ENCODE measurements at regions not wholly inside any gene's neighbourhood (a gene's known extent, or its start where the extent isn't known, plus 50 kb on each side); places are given as distances from the start of the nearest gene placed in this dataset.

DNA sequence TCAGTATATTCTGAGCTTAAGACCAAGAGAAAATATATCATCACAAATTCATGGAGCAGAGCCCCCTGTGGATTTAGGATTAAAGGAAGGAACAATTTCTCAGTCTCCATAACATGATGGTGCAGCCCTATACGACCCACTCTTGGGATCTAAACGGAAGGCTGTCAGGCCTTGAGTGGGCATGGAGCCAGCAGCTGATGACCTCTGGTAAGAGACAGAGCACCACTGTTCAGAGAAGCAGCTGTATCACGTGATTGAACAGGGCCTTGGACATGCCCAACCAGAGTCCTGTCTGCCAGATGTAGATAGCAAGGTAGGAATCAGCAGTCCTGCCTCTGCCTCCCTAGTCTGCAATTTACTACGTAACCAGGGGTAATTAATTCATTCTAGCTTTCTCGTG is 259.4 kb upstream of the POU3F2 start:
- no peak for DNase-seq

DNA sequence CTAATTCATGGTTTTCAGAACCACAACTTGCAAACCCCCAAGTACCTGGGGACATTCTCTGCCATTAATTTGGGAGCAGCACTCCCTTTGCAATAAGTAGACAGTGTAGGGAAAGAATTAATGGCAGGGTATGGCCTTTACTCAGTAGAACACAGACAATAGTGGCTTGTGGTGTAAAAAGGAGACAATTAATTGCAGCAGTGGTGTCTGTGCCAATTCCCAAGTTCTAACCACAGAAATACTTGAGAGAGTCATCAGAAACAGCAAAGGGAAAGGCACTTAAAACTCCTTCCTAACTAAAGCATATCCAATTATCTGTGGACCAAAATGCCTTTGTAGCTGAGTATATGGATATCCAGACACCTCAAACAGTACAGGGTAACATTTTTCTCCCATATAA is 257.6 kb upstream of the POU3F2 start:
- DNase-seq = no peak

DNA sequence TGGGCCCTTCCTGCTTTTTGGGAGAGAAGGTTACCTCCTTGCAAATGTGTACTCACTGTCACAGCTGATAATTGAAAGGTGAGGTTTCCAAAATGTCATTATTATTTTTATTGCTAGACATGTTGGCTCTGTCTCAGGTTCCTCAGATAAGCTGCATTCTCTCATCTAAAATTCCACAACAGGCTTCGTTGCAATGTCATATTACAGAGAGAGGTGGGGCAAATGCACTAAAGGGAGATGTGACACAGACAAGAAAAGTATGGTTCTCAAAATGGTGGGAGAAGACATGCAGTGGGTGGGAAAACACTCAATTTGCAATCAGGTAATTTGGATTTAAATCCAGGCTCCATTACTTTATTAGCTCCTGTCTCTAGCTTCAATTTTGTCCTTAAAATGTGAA is 256.4 kb upstream of the POU3F2 start:
- no peak for DNase-seq

DNA sequence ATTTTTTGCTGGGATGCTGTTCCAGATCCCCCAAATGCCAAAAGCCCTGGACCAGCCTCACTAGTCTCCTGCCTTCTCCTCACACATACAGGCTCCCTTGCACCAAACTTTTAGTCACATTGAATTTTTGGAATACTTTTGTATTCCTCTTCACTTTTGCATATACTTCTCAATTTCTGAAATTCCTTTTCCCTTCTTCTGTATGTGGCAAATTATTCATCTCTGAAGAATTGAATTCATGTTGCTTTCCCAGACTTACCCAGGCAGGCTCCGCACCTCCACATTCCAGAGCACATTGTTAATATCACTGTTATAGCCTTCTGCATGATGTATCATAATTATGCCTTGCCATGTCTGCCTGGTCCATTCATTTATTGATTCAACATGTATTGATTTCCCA is 255.3 kb upstream of the POU3F2 start:
- no peak for DNase-seq

DNA sequence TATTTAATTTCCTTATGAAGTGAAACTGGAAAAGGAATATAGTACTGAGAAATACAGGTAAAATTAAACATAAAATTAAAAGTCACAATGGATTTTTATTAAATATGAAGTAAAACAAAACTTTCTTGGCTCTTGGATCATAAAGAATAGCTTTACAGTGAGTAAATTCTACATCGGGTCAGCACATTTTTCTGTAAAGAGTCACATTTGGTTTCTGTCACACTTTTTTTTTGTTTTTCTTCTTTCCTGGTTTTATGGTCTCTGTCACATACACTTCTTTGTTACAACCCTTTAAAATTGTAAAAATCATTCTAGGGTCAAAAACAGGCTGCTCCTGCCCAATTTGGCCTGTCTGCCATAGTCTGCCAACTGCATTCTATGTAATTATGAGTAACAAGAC is 254.4 kb upstream of the POU3F2 start:
- no peak for DNase-seq

DNA sequence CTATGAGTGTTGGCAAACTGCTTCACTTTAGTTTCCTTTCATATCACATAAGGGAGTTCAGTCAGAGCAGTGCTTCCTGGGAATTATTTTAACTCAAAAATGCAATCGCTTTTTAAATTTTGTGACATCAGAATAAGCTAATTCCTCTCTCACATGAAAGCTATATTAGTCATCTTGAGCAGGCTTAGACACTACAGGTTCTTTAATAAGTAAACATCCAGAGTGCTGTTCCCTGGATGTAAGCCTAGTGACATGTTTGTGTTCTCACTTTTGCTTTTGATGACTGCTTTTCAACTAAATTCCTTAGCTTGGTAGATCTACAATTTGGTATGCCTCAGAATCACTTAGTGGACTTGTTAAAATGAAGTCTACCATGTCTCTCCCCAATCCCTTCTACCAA is 252.7 kb upstream of the POU3F2 start:
- no peak for DNase-seq

DNA sequence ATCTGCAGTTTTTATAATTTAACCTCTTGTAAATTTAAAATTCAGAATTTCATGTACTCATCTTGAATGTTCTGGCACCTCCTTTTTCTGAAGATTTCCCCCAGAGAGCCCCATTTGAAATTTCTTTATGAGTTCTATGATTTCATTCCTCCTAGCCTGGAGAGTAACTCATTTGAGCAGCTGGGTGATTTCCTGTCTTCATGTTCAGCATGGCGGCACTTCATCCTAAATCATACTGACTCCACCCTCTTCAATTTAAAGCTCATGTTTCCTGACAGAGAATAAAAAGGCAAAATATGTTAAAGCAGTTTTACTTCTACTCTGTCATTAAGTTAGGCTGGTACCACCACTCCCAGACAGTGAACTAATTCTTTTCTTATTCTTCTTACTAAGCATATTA is 250.9 kb upstream of the POU3F2 start:
- no peak for DNase-seq

DNA sequence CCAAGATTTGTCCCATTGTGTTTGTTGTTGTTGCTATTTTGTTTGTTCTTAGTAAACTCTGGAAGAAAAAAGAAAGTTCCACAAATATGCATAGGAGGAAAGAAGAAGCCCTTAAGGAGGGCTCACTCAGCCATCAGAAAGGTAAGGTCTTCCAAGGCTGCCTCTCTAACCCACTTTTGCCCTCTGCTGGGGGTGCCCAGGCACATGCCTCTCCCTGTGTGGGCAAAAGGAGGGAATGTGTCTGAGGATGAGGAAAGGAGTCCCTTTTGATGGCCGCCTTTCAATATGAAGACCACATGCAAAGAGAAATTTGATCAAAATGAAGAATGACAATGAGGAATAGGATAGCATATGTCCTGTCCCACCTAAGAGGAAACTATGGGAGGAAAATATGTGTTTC is 248.2 kb upstream of the POU3F2 start:
- no peak for DNase-seq

DNA sequence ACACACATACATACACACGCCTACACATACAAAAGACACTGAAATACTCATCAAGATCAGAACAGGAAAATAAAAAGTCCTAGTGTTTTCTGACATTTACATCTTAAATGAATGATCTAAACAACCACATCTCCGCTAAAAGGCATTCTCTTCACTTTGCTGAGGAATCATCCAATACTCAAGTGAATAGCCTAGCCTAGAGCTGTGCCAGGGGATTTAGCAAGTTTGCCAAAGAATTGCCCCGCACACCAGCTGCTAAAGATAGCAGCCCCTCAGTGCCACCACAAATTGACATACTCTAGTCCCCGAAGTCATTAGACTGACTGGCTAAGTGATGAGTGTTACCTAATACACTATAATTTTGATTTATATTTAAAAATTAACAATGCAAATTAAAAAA is 246.8 kb upstream of the POU3F2 start:
- DNase-seq = no peak

DNA sequence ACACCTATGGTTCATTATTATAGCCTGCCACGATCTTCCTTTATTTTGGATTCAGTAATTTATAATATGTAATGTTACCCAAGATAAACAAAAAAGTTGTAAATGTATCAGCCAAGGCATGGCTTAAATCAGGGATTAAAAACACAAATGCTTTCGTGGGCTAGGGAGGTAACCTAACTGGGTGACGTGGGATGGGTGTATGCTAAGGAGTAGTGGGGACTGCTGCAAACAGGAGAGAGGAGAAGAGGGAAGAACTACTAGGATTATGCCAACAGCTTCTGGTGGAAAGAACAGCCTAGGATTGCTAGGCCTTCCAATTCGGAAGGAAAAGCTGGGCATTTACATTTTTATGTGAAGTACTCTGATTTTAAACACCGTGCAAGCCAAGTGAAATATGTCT is 244.8 kb upstream of the POU3F2 start:
- no peak for DNase-seq

DNA sequence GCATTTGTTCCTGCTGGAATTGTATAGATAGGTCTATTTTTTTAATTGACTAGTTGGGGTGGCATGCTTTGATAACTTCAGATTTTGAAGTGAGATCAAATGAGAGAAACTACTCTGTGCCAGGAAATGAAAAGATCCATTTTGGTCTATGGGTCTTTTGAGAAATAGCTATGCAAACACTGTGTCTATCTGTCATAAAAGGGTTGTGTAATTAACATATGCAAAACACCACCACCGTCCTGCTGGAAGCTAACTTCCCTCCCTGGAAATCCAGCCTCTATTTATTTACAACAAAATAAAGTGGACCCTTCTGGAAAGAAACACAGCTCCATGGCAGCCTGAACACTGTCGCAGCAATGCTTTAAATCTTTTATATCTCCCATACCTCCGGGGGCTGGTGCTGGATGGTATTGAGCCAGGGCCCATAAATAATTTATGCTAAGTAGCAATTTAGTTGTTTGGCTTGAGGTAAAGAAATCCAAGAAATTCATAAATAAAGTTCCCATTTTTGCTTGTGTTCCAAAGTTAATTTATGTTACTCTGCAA is 244.2 kb upstream of the POU3F2 start:
- no peak for DNase-seq

DNA sequence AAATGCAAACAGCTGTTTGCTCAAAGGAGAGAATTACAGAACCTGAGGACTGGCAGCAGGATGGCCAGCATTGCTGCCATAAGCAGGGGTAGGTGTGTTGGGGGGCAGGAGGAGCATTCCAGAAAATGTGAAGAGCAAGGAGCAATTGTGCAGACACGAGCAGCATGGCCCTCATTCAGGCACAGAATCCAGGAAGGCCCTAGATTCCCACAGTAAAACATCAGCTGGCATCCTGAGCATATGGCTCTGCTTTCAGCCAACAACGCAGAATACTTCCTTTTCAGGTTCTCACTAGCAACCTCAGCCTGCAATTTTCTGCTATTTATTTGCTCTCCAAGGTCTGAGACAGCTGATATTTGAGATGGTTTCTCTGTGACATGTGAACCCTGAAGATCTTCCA is 243.4 kb upstream of the POU3F2 start:
- DNase-seq = no peak

DNA sequence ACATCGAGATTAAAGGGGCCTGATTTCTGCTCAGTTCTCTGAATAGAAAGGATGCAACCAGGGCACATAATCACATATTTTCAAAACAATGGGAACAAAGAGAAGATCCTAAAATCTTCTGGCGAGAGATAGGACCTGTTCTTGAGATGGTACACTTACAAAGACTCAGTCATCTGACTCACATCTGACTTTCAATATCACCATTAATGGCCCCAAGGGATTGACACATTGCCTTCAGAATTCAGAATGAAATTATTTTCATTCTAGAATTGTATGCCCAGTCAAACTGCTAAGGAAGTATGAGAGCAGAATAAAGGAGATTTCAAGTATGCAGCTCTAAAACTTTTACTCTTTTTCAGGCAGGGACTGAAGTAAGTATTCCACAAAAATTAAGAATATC is 240.7 kb upstream of the POU3F2 start:
- no peak for DNase-seq

DNA sequence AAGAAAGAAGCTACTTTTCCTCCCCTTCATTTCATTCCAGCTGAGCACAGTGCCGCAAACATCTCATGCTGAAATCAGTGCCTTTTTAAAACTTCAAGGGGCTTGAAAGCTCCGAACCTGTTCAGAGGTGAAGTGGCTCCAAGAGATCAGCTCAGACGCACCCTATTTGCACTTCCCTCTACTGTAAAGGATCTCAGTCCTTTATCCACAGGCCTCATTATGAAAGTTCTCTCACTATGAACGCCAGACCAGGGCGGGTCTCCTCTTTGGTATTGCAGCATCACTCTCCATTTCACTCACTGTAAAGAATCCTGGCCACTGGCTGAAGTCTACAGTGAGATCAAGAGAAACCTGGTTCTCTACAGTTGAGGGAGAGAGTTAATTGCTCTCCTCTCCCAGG is 232.7 kb upstream of the POU3F2 start:
- no peak for DNase-seq

DNA sequence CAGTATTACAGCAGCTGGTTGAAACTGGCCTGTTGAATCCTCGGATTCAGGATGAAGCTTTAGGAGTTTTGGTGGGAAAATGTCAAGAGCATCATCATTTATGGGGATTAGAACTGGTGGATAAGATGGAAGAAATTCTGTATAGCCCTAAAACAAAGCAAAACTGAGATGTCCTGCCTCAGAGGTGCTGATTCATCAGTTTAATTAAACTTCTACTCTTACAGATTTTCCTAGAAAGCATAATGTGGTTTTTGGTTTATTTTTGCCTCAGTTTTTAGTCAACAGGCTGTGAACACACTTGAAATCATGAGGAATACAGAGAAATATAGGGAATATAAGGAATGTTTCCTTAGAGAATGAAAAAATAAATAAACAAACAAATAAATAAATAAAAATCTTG is 228.7 kb upstream of the POU3F2 start:
- DNase-seq = no peak

DNA sequence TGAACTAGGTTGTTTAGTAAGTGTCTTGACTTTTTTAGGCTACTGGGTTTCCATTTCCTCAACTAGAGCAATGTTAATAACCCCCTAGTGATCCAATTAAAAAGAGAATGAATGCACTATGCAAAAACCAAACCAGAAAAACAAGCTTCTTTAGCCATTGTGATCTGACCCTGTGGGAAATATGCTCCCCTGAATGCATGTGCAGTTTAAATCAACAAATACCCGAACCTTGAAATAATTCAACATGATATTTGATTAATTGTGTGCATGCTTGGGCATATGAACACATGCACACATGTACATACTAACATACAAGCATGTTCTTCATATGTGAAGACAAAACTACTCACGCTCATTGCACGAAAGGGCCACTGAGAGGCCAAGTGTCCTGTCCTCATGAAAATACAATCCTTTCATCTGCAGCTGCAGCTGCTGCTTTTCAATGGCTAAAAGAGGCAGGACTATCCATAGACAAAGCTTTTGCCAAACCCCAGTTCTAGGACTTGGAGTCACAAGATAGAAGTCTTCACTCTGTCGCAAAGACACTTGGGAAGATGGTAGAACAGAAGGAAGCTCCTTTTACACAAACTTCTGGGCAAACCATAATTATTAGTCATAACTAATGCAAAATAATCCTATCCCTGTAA is 207.1 kb upstream of the POU3F2 start:
- DNase-seq = no peak

DNA sequence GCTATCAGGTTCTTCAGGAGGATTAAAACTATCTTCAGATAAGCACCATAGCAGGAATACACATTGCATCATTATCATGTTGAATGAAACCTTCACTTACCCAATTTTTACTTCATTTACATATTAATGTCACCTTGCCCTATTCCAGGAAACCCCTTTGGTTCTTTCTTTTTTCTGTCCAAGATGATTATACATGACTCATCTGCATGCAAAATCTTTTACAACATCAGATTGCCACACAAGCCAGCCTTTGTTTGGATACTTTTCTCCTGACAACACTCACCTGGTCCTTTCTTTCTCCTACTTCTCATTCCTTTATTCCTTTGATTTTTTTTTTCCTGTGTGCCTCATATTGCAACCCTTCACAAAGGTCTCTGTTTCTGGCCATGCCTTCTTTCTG is 200.5 kb upstream of the POU3F2 start:
- no peak for DNase-seq

DNA sequence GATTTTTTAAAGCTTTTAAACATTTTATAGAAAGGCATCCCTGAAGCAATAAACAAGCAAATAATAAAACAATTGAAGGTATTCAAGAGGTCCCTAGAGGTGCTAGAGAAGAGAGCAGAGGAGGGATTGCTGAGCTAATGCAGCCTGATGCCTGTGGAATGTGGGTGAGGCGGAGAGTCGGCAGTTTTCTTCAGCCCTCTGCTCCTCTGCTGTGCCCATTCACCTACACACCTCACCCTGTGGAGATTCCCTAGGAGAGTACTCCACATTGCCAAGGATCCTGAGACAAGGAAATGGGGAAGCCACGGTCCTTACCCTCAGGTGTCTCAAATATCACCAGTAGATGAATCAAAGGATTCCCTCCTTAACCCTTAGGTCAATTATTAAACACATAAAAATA is 199.8 kb upstream of the POU3F2 start:
- no peak for DNase-seq

DNA sequence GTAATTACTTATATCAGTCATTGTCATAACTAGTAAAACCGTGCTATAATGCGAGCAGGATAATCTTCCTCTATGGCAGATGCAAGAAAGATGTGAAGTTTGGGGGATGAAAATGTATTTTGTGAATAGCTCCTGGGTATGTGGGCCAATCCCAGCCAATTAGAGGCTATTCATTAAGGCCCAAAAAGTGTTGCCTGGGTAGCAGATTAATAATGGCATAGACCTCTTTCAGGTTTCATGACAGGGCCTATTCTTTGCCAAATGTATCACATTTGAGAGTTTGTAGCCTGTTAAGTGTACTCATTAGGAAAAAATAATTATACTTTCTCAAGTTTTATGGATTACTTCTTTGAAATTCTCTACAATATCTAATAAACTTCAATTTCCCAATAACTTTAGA is 199.2 kb upstream of the POU3F2 start:
- no peak for DNase-seq

DNA sequence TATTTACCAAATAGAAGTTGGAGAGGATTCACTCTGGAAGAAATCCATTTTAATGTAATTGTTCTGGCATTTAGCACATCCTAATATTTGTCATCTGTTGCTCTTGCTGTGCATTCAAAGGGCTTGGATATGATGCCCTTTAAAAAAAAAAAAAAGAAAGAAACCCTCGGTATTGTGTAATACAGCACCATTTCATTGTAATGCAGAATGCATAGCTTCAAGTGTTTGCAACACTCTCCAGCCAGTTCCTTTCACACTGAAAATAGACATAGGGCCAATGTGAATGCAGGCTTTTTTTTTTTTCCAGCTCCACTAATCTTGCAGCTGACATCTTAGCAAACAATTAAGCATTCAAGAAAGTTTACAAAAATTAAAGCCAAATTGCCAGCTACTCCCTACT is 197.4 kb upstream of the POU3F2 start:
- no peak for DNase-seq

DNA sequence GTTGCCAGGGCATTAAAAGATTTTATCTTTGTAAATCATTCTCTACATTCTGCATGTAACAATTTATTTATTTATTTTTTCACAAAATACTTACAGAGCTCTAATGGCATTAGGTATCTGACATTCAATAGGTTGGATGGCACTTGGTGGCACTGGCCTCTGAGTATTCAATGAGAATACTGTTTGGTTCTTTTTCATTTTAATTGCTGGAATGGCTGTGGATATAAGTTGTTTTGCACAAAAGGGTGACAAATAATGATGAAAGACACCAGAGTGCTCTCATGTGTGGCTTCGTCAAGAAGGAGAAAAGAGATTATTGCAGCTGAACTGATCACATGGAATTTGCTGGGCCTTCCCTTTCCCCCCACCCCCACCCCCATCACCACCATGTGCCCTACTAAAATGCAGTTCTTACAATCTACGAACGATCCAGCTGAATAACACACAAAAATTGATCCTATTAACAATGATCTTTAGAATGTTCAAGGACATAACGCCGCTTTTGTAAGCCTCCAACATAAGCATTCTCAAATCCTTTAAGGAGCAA is 195.2 kb upstream of the POU3F2 start:
- DNase-seq = no peak

DNA sequence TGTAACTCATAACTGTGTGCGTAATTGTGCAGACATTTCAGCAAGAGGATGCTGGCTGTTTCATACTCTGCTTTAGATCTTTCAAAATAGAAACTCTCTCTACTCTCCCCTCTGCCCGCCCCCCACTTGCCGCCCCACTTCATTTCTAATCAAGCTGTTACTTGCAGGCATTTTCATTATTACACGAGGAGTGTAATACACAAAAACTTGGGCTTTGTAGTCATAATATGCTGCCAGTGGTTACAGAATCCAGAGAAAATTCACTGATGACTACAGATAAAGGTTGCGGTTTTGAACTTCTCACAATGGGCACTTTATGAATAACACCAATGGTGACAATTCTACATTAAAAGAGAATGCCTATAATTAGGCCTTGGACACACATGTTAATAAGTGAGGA is 194.0 kb upstream of the POU3F2 start:
- no peak for DNase-seq

DNA sequence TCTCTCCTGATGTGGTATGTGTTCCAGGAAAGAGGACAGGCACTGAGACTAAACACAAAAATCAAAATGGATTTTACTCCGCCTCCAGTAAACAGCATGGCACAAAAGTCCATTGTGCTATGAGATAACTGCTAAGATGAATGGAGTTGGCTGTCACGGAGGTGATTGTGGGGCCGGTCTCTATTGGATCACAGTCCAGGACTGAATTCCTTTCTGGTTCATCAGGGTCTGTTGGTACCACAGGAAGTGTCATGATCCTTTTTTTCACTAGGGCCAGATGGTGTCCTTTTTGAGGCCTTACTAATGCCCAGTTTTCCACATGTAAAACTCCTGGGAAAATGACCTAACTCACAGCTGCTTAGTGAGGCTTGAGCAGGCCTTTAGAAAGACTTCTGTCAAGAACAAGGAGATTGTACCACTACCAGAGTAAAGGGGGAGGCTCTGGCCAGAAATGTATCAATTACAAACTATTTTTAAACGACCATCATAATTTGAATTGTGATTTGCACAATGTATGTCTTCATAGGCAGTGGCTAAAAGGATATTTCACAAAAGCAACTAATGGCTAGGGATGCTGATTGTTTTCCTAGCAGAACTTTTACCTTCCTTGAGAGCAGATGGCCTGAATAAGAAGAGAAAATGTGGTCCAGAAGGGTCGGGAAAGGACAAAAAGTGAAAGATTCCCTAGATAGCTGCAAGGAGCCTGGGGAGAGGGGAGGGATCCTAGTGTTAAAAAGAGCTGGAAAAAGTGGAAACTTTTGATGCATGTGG is 192.2 kb upstream of the POU3F2 start:
- DNase-seq = no peak

DNA sequence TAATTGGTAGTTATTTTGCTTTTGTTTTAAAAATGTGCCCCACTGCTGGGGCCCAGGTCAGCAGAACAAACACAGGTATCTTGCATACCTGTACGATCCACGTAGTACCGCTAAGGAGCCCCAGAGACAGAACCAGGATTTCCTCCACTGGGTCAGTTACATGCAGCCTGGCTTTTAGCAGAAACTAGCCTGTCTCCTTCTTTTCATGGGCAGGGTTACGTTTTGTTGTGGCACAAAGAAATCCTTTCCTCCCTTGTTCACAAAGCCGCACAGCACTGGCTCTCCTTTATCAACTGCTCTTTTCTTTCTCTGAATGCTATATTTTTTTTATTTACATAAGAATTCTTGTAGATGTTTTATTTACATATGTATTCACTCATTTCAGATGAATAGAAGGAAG is 190.3 kb upstream of the POU3F2 start:
- no peak for DNase-seq
